DMS79 treated with DMSO at 0.1 percent for 48 hours (cell line): ENCODE measurements at regions not wholly inside any gene's neighbourhood (a gene's known extent, or its start where the extent isn't known, plus 50 kb on each side); places are given as distances from the start of the nearest gene placed in this dataset.
A peak's percentile ranks its signal among the peaks of the same experiment; 100 is the strongest.

ENCODE experiments used
- DNase-seq: peaks from one replicate; lab custom pipeline; 2025; lab: John Stamatoyannopoulos, UW

- no peak for DNase-seq
Observed at GRCh38 chr9:113787871-113788270, 88.2 kb upstream of the ZNF618 start.

- DNase-seq: no peak
Observed at GRCh38 chr9:113788616-113789330, 87.3 kb upstream of the ZNF618 start.

- DNase-seq: no peak
Observed at GRCh38 chr9:113790093-113790492, 86.0 kb upstream of the ZNF618 start.

GRCh38 chr9:113793558-113793957 is 82.6 kb upstream of the ZNF618 start:
- DNase-seq: no peak

GRCh38 chr9:113794721-113795120 is 81.4 kb upstream of the ZNF618 start:
- DNase-seq: no peak

- no peak for DNase-seq
Observed at GRCh38 chr9:113795811-113796392, 80.2 kb upstream of the ZNF618 start.

- no peak for DNase-seq
Observed at GRCh38 chr9:113796646-113797426, 79.3 kb upstream of the ZNF618 start.

- DNase-seq: no peak
Observed at GRCh38 chr9:113798062-113799030, 77.8 kb upstream of the ZNF618 start.

- DNase-seq: no peak
Observed at GRCh38 chr9:113800276-113800675, 75.8 kb upstream of the ZNF618 start.

- no peak for DNase-seq
Observed at GRCh38 chr9:113803811-113804589, 72.1 kb upstream of the ZNF618 start.

- DNase-seq: no peak
Observed at GRCh38 chr9:113805486-113806132, 70.5 kb upstream of the ZNF618 start.

GRCh38 chr9:113807173-113808061 is 68.7 kb upstream of the ZNF618 start:
- DNase-seq: peak; percentile 34

- no peak for DNase-seq
Observed at GRCh38 chr9:113808391-113809358, 67.4 kb upstream of the ZNF618 start.

- DNase-seq: peak; percentile 88
Observed at GRCh38 chr9:113817171-113817570, 58.9 kb upstream of the ZNF618 start.

GRCh38 chr9:113818391-113818790 is 57.7 kb upstream of the ZNF618 start:
- DNase-seq: no peak

GRCh38 chr9:113822315-113822714 is 53.8 kb upstream of the ZNF618 start:
- DNase-seq: no peak

GRCh38 chr9:113823421-113823820 is 52.7 kb upstream of the ZNF618 start:
- DNase-seq: no peak
